Endothelial cell of umbilical vein (primary cell): ENCODE measurements at regions not wholly inside any gene's neighbourhood (a gene's known extent, or its start where the extent isn't known, plus 50 kb on each side); places are given as distances from the start of the nearest gene placed in this dataset.

Experiments used
- BruUV-seq: library from RNA; stranded (reverse); fragments of 400-500 nt; replicated peaks from 2 replicates; lab custom pipeline; 2021; lab: Mats Ljungman, UMichigan
- CTCF ChIA-PET: fragments of 300-600, 350-600 bp; sonication (Branson Sonifier 250); formaldehyde crosslinking; loops from one replicate; lab custom pipeline; 2021; ENCODE audit warnings: antibody characterized with exemption, inconsistent platforms; lab: Charles Lee
- POLR2A ChIA-PET: fragments of 300-600, 350-600 bp; sonication (Branson Sonifier 250); formaldehyde crosslinking; loops from one replicate; lab custom pipeline; 2021; ENCODE audit warnings: antibody characterized with exemption, inconsistent platforms; lab: Charles Lee
- DNase-seq: peaks from one replicate; pipeline ENCODE4 v3.0.0-alpha.2; 2011; ENCODE audit warnings: low read depth, low spot score
- FAIRE-seq: peaks from 2 replicates; lab custom pipeline; 2011; peaks lifted over from hg19 to GRCh38; lab: Jason Lieb, UNC
- H2AFZ ChIP-seq: 2 replicates; pipeline ENCODE4 v1.6.0; 2012; ENCODE audit warnings: low read depth, low read length, control low read depth, inconsistent platforms
- H3K27ac ChIP-seq: 2 replicates; pipeline ENCODE4 v1.5.1; 2011; ENCODE audit warnings: low read depth, mild to moderate bottlenecking, control low read depth, low read length, moderate library complexity; ENCODE audit not compliant: insufficient read depth
- H3K27me3 ChIP-seq, 2 experiments: 2 replicates each; pipeline versions ENCODE4 v1.6.0 to v1.6.1; 2011; ENCODE audit warnings: low read length in 2 of 2, mixed read lengths in 1 of 2; ENCODE audit not compliant: control insufficient read depth in 2 of 2, insufficient read depth in 2 of 2
- H3K36me3 ChIP-seq, 2 experiments: 2 replicates in 1 of 2; 3 replicates in 1 of 2; pipeline ENCODE4 v1.5.1; 2011; ENCODE audit warnings: low read length in 2 of 2, mild to moderate bottlenecking in 1 of 2, moderate library complexity in 1 of 2; ENCODE audit not compliant: control insufficient read depth in 2 of 2, insufficient read depth in 2 of 2; ENCODE audit errors: extremely low read depth in 1 of 2
- H3K4me1 ChIP-seq: 3 replicates; pipeline ENCODE4 v1.5.1; 2011; ENCODE audit warnings: mild to moderate bottlenecking, low read length; ENCODE audit not compliant: control insufficient read depth, insufficient read depth; ENCODE audit errors: extremely low read depth
- H3K4me2 ChIP-seq: 2 replicates; pipeline ENCODE4 v1.6.1; 2011; ENCODE audit warnings: low read length, control low read depth, mixed read lengths; ENCODE audit not compliant: insufficient read depth
- H3K4me3 ChIP-seq, 3 experiments: fragments of 200-600 bp in 1 of 3; sonication (generic), shearing (Covaris generic) in 1 of 3; replicated peaks in 1 of 3; 2 replicates each; pipeline ENCODE4 v1.5.1; 2011 to 2016; ENCODE audit warnings: control low read depth in 3 of 3, low read length in 3 of 3, mild to moderate bottlenecking in 2 of 3, inconsistent platforms in 1 of 3, low read depth in 1 of 3, moderate library complexity in 1 of 3; ENCODE audit not compliant: insufficient read depth in 1 of 3
- H3K79me2 ChIP-seq: 2 replicates; pipeline ENCODE4 v1.6.0; 2012; ENCODE audit warnings: low read length, inconsistent platforms; ENCODE audit not compliant: control insufficient read depth, insufficient read depth
- H3K9ac ChIP-seq: replicated peaks from 2 replicates; pipeline ENCODE3; 2011; ENCODE audit warnings: low read length, control low read depth; ENCODE audit not compliant: insufficient read depth; ENCODE audit errors: extremely low read depth
- H3K9me1 ChIP-seq: replicated peaks from 3 replicates; pipeline ENCODE4 v1.6.0; 2011; ENCODE audit warnings: mild to moderate bottlenecking, low read length; ENCODE audit not compliant: control insufficient read depth, insufficient read depth; ENCODE audit errors: extremely low read depth
- H3K9me3 ChIP-seq: replicated peaks from 2 replicates; pipeline ENCODE4 v1.5.1; 2012; ENCODE audit warnings: low read length, inconsistent platforms; ENCODE audit not compliant: control insufficient read depth, insufficient read depth
- H4K20me1 ChIP-seq: replicated peaks from 2 replicates; pipeline ENCODE3; 2011; ENCODE audit warnings: mild to moderate bottlenecking, low read length; ENCODE audit not compliant: control insufficient read depth, insufficient read depth; ENCODE audit errors: extremely low read depth
- EZH2 ChIP-seq: IDR thresholded peaks from 2 replicates; pipeline ENCODE4 v1.6.1; 2012; ENCODE audit warnings: borderline replicate concordance, low read depth, mild to moderate bottlenecking, moderate library complexity, low read length, inconsistent platforms; ENCODE audit not compliant: severe bottlenecking
- FOS ChIP-seq: IDR thresholded peaks from 2 replicates; pipeline ENCODE4 v1.6.1; 2011; ENCODE audit warnings: mild to moderate bottlenecking, low read length, moderate library complexity, borderline replicate concordance; ENCODE audit not compliant: insufficient read depth
- GATA2 ChIP-seq: IDR thresholded peaks from 2 replicates; pipeline ENCODE4 v1.7.0; 2011; ENCODE audit warnings: low read depth, mild to moderate bottlenecking, moderate library complexity, mixed read lengths, low read length; ENCODE audit not compliant: insufficient read length, insufficient read depth
- JUN ChIP-seq: IDR thresholded peaks from 2 replicates; pipeline ENCODE4 v1.6.1; 2011; ENCODE audit warnings: borderline replicate concordance, low read depth; ENCODE audit not compliant: insufficient read length, insufficient read depth
- POLR2AphosphoS5 ChIP-seq: IDR thresholded peaks from 2 replicates; pipeline ENCODE4 v1.6.1; 2012; ENCODE audit warnings: low read depth, mild to moderate bottlenecking, control low read depth, low read length, moderate library complexity; ENCODE audit not compliant: insufficient read depth
- dilution Hi-C: fragments of 300-500 bp; cut with MboI; formaldehyde crosslinking; loops from one replicate; pipeline ENCODE4 v1.15.0; 2019; ENCODE audit warnings: low sequenced_read_pairs; ENCODE audit not compliant: extremely low pct_ligation_motif_present
- intact Hi-C: fragments of 100-400 bp; cut with micrococcal nuclease; formaldehyde crosslinking; loops from one replicate; pipeline ENCODE4 v1.10.0; 2022
- TF ChIP-seq, protein P1 (sequence below), 2 donors: IDR thresholded peaks; 1 replicate in 1 of 2; 2 replicates in 1 of 2; pipeline ENCODE4 v1.5.1; 2011; ENCODE audit warnings: low read length in 2 of 2, mild to moderate bottlenecking in 2 of 2, moderate library complexity in 2 of 2, control low read depth in 1 of 2, inconsistent platforms in 1 of 2, low read depth in 1 of 2; ENCODE audit not compliant: insufficient read depth in 1 of 2; ENCODE audit errors: extremely low read depth in 1 of 2
- TF ChIP-seq, protein P2 (sequence below): IDR thresholded peaks from 2 replicates; pipeline ENCODE4 v1.6.1; 2011; ENCODE audit not compliant: insufficient read depth, insufficient read length

- H3K4me1 ChIP-seq = no peaks in the 10 kb centered on the region
- FAIRE-seq (no peak), DNase-seq (no peak)
- dilution Hi-C loops = no loop called here
- H3K9me3 ChIP-seq = no peaks in the 10 kb centered on the region
- no peaks in the 10 kb centered on the region for H4K20me1 ChIP-seq
- no peak overlapping the region for H3K9ac ChIP-seq
- POLR2A ChIA-PET = no interaction called here
- no peaks in the 10 kb centered on the region for H3K9me1 ChIP-seq
- no peak overlapping the region for H3K27ac ChIP-seq
- H3K36me3 ChIP-seq = no peaks in the 10 kb centered on the region
- no peaks in the 10 kb centered on the region for H3K79me2 ChIP-seq
- no peak overlapping the region for H3K4me3 ChIP-seq
- no peak overlapping the region for H2AFZ ChIP-seq
- no TSS peak for BruUV-seq
- no peak overlapping the region for H3K4me2 ChIP-seq
- intact Hi-C loops = no loop called here
- CTCF ChIA-PET = no interaction called here
- no peaks in the 10 kb centered on the region for H3K27me3 ChIP-seq
- no peak for TF ChIP-seq JUN
- TF ChIP-seq POLR2AphosphoS5 = no peak
- no peak for TF ChIP-seq FOS
- TF ChIP-seq EZH2 = no peak
- no peak for TF ChIP-seq GATA2
- TF ChIP-seq, protein P1, sequence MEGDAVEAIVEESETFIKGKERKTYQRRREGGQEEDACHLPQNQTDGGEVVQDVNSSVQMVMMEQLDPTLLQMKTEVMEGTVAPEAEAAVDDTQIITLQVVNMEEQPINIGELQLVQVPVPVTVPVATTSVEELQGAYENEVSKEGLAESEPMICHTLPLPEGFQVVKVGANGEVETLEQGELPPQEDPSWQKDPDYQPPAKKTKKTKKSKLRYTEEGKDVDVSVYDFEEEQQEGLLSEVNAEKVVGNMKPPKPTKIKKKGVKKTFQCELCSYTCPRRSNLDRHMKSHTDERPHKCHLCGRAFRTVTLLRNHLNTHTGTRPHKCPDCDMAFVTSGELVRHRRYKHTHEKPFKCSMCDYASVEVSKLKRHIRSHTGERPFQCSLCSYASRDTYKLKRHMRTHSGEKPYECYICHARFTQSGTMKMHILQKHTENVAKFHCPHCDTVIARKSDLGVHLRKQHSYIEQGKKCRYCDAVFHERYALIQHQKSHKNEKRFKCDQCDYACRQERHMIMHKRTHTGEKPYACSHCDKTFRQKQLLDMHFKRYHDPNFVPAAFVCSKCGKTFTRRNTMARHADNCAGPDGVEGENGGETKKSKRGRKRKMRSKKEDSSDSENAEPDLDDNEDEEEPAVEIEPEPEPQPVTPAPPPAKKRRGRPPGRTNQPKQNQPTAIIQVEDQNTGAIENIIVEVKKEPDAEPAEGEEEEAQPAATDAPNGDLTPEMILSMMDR (IDR thresholded peaks at IDR 0.05; ENCODE audit: extremely low read depth in 1 of 2, insufficient read depth in 1 of 2, low read depth in 1 of 2, low read length in 2 of 2) = no peak
- TF ChIP-seq, protein P2, sequence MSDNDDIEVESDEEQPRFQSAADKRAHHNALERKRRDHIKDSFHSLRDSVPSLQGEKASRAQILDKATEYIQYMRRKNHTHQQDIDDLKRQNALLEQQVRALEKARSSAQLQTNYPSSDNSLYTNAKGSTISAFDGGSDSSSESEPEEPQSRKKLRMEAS = no peak
Observed at GRCh38 chr1:60329651-60330050, 256.1 kb upstream of the C1orf87 start.
